ENCODE measurements at regions not wholly inside any gene's neighbourhood (a gene's known extent, or its start where the extent isn't known, plus 50 kb on each side); places are given as distances from the start of the nearest gene placed in this dataset.
A peak's percentile ranks its signal among the peaks of the same experiment; 100 is the strongest.

DNA sequence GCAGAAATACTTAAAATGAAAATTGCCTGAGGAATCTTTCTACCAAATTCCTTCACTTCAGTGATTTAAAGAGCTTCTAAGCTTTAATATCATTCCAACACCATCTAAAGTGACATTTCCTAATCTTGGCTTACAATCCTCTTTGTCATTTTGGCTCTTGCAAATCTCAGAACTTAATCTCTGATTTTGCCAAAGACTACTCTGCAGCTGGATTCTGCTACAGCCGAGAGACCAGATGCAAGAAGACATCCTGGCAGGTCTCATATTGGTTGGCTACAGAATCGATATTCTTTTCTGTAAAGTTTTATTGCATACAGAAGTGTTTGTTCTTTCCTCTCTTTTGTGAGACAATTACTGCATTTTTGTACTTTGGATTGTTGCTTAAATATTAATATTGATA is 716.5 kb upstream of the LRATD1 start:
- Histone ChIP-seq H3K4me1 (replicated peaks in 1 of 2) (no peaks in the 10 kb centered on the region), H3K4me3 (no peak overlapping the region), H3K27ac (no peak overlapping the region)
- 0 to 100% (median 80%) methylated on average over 1 to 2 of the region's 2 CpGs; no CpG with 5 or more reads in 1 of the 10 experiments for WGBS, 10 experiments
- in situ Hi-C loops (cut with MboI; ENCODE audit: low pct_unique_long_range_greater_than_20kb in 2 of 9, low sequenced_read_pairs in 9 of 9, unreplicated experiment in 9 of 9), result no loop called here
- no peak for ATAC-seq (replicated peaks in 6 of 8)

DNA sequence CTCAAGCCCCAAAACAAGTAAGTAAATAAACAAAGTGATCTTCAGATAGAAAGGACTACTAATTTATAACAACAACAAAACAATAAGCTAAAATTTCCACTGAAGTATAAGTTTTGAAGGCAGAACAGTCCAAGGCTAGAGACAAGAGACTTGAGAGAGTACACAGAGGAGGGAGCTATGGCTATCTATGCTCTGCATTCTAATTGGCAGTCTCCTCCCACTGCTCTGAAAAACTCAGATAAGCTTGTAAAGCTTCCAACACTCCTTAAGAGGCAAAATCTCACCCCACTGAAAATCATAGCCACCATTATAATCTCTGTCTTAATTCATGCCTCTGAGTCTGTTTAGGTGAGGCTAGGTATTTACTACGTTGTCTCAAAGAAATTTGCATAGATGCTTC is 714.6 kb upstream of the LRATD1 start:
- Histone ChIP-seq H3K4me1 (replicated peaks in 1 of 2) (no peaks in the 10 kb centered on the region), H3K4me3 (no peak overlapping the region), H3K27ac (no peak overlapping the region)
- ATAC-seq (replicated peaks in 6 of 8), result peak in 1 of 8 experiments; percentile 65
- 0 to 100% (median 100%) methylated on average over 1 of the region's 1 CpG; no CpG with 5 or more reads in 5 of the 10 experiments for WGBS, 10 experiments
- in situ Hi-C loops (cut with MboI; ENCODE audit: low pct_unique_long_range_greater_than_20kb in 2 of 9, low sequenced_read_pairs in 9 of 9, unreplicated experiment in 9 of 9), result no loop called here

DNA sequence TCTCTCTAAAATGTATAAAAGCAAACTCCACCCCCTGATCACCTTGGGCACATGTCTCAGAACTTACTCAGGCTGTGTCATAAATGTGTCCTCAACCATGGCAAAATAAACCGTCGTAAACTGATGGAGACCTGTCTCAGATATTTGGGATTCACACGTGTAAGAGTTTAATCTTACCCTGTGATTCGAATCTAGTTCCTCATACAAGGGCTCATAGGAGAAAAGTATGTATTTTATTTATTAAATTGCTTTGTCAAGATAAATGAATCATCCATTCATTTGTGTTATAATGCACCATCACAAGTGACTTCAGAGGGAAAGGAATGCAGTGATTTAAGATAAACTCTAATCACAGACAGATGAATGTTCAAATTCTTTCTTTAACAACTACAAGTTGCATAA is 712.5 kb upstream of the LRATD1 start:
- in situ Hi-C loops (cut with MboI; ENCODE audit: low pct_unique_long_range_greater_than_20kb in 2 of 9, low sequenced_read_pairs in 9 of 9, unreplicated experiment in 9 of 9), result no loop called here
- ATAC-seq (replicated peaks in 6 of 8), result no peak
- Histone ChIP-seq H3K4me3 (no peak overlapping the region), H3K27ac (no peak overlapping the region), H3K4me1 (replicated peaks in 1 of 2) (no peaks in the 10 kb centered on the region)
- WGBS, 10 experiments, result 5 to 93% (median 72%) methylated on average over 2 to 4 of the region's 4 CpGs; no CpG with 5 or more reads in 3 of the 10 experiments

DNA sequence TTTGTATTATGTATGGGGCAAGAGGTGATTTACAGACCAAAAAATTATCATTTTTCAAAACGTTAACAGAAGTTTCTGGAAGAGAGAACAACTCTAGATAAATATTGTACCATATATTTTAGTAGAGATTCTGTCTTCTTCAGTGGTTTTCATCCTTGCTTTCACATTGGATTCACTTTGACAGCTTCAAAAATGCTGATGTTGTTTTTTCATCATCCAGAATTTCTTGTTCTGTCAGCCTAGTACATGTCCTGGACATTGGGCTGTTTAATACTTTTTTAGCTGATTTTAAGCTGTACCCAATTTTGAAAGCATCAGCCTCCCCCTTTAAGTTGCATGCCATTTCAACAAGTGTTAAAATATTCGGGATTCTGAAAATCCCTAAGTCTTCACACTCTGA is 711.3 kb upstream of the LRATD1 start:
- WGBS, 10 experiments, result 0 to 88% (median 65%) methylated on average over 2 of the region's 2 CpGs; no CpG with 5 or more reads in 1 of the 10 experiments
- H3K4me1 ChIP-seq (replicated peaks in 1 of 2), result no peaks in the 10 kb centered on the region
- ATAC-seq (replicated peaks in 6 of 8), result no peak
- in situ Hi-C loops (cut with MboI; ENCODE audit: low pct_unique_long_range_greater_than_20kb in 2 of 9, low sequenced_read_pairs in 9 of 9, unreplicated experiment in 9 of 9), result no loop called here
- no peak overlapping the region for H3K4me3 ChIP-seq
- H3K27ac ChIP-seq, result no peak overlapping the region

DNA sequence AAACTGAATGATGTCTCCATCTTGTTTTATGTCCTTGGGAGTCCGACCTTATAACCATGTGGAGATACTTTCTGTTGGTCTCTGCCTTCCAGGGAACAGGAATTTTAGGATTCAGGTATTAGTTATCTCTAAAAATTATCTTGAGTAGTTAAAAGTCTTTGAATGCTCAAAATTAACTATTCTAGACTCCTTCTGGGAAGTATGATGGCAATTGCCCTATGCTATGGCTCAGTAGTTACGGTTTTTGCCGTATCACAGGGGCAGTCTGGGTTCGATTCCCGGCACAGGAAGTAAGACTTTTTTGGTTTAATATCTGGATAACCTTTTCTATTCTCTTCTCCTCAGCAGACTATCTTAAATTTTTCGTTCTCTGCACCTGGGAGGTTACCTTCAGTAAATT is 708.7 kb upstream of the LRATD1 start:
- H3K27ac ChIP-seq, result no peak overlapping the region
- in situ Hi-C loops (cut with MboI; ENCODE audit: low pct_unique_long_range_greater_than_20kb in 2 of 9, low sequenced_read_pairs in 9 of 9, unreplicated experiment in 9 of 9), result no loop called here
- 0 to 88% (median 56%) methylated on average over 1 to 6 of the region's 6 CpGs; no CpG with 5 or more reads in 1 of the 10 experiments for WGBS, 10 experiments
- no peak overlapping the region for H3K4me3 ChIP-seq
- ATAC-seq (replicated peaks in 6 of 8), result no peak
- H3K4me1 ChIP-seq (replicated peaks in 1 of 2), result no peaks in the 10 kb centered on the region

- Histone ChIP-seq H3K4me3 (no peak overlapping the region), H3K4me1 (replicated peaks in 1 of 2) (no peaks in the 10 kb centered on the region), H3K27ac (no peak overlapping the region)
- WGBS, 10 experiments, result 0 to 100% (median 94%) methylated on average over 1 to 2 of the region's 2 CpGs
- in situ Hi-C loops (cut with MboI; ENCODE audit: low pct_unique_long_range_greater_than_20kb in 2 of 9, low sequenced_read_pairs in 9 of 9, unreplicated experiment in 9 of 9), result no loop called here
- ATAC-seq (replicated peaks in 6 of 8), result no peak
These were observed 690.4 kb upstream of the LRATD1 start for GRCh38 chr2:13942111-13942510.

DNA sequence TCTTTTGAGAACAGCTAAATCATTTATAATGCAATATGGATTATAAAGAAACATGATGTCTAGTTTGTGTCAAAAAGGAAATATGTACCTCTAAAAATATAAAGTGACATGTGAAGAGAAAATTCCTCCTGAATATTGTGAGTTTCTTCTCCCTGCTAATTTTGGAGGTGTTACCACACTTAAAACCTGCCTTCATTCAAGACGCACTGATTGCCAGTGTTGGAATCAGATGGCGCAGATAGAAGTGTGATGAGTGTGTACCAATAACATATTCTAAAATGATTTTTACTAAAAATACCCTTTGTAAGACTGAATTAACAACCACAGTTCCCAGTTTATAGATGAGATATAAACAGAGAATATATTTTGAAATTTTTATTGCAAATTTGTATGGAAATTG is 681.8 kb upstream of the LRATD1 start:
- no peaks in the 10 kb centered on the region for H3K4me1 ChIP-seq (replicated peaks in 1 of 2)
- in situ Hi-C loops (cut with MboI; ENCODE audit: low pct_unique_long_range_greater_than_20kb in 2 of 9, low sequenced_read_pairs in 9 of 9, unreplicated experiment in 9 of 9), result no loop called here
- ATAC-seq (replicated peaks in 6 of 8), result no peak
- WGBS, 10 experiments, result 57 to 100% (median 100%) methylated on average over 1 to 2 of the region's 2 CpGs; no CpG with 5 or more reads in 2 of the 10 experiments
- no peak overlapping the region for H3K4me3 ChIP-seq
- no peak overlapping the region for H3K27ac ChIP-seq

DNA sequence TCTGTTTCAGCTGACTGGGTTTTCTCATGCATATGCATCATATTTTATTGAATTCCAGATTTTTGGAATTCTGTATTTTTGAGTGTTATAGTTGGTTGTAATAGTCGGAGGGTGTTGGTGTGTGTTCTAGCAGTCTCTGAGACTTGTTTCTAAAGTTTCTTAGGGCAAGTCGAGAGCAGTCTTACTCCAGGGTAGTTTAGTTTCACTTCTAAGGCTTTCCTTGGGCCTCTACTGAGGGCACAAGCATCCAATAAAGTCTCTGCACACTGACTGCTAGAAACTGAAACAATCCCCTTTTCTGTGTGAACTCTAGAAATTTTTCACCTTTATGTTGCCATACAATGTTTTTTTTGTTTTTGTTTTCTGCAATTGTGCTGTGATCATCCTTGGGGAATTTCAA is 663.7 kb upstream of the LRATD1 start:
- H3K4me3 ChIP-seq, result no peak overlapping the region
- H3K27ac ChIP-seq, result no peak overlapping the region
- H3K4me1 ChIP-seq (replicated peaks in 1 of 2), result peaks cover 0 to 2% of the 10 kb centered on the region in 2 donors
- in situ Hi-C loops (cut with MboI; ENCODE audit: low pct_unique_long_range_greater_than_20kb in 2 of 9, low sequenced_read_pairs in 9 of 9, unreplicated experiment in 9 of 9), result no loop called here
- ATAC-seq (replicated peaks in 6 of 8), result peak in 1 of 8 experiments; percentile 26
- WGBS, 10 experiments, result 29 to 90% (median 71%) methylated on average over 1 to 2 of the region's 2 CpGs; no CpG with 5 or more reads in 1 of the 10 experiments

DNA sequence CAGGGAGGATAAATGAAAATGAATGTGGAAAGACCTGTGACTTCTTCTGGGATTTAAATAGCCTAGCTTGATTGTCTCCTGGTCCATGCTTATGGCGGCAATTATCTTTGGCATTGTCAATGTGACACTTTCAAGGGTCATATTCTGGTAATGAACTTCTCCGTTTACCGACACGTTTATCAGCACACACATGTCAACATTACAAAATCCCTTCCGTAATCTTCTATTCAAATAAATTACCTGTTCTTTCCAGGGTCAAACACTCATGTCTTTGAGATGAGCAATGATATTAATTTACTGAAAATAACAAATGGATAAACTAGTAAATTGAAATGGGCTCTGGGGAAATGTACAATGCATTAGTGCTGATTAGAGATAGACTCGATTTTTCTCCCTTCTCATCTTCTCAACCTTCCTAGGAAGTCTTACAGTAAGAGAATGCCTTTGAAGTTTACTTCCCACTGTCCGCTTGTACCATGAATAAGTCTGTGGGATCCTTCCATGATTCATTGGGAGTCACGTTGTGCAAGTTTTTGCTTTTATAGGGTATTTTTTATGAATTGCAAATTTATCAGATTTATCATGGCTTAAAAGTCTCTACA is 646.3 kb upstream of the LRATD1 start:
- Histone ChIP-seq H3K27ac (no peak overlapping the region), H3K4me3 (no peak overlapping the region), H3K4me1 (replicated peaks in 1 of 2) (no peaks in the 10 kb centered on the region)
- 0 to 90% (median 65%) methylated on average over 2 to 8 of the region's 8 CpGs for WGBS, 10 experiments
- peak in 5 of 8 experiments; percentile 56 to 93 (median 66) for ATAC-seq (replicated peaks in 6 of 8)
- in situ Hi-C loops (cut with MboI; ENCODE audit: low pct_unique_long_range_greater_than_20kb in 2 of 9, low sequenced_read_pairs in 9 of 9, unreplicated experiment in 9 of 9), result no loop called here

- in situ Hi-C loops (cut with MboI; ENCODE audit: low pct_unique_long_range_greater_than_20kb in 2 of 9, low sequenced_read_pairs in 9 of 9, unreplicated experiment in 9 of 9), result no loop called here
- peak in 2 of 8 experiments; percentile 38 to 45 for ATAC-seq (replicated peaks in 6 of 8)
- Histone ChIP-seq H3K4me1 (replicated peaks in 1 of 2) (no peaks in the 10 kb centered on the region), H3K4me3 (no peak overlapping the region), H3K27ac (no peak overlapping the region)
These were observed 636.0 kb upstream of the LRATD1 start for GRCh38 chr2:13996527-13996926.

DNA sequence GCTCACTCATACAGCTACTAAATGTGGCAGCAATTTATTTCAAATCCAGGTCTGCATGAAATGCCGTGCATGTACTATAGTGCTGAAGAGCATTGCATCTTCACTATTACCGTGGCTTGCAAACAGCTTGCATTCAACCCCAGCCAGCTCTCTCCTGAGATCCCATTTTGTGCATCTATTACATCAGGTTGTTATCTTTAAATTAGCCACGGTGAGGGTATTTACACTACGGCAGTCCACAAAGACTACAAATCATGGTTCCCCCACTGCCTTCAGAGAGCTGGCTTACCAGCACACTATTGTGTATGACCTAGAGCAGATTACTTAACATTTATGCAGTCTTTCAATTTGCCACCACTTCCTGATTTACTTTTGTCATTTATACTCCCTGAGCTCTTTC is 621.3 kb upstream of the LRATD1 start:
- Histone ChIP-seq H3K4me1 (replicated peaks in 1 of 2) (no peaks in the 10 kb centered on the region), H3K4me3 (no peak overlapping the region), H3K27ac (no peak overlapping the region)
- in situ Hi-C loops (cut with MboI; ENCODE audit: low pct_unique_long_range_greater_than_20kb in 2 of 9, low sequenced_read_pairs in 9 of 9, unreplicated experiment in 9 of 9), result no loop called here
- ATAC-seq (replicated peaks in 6 of 8), result peak in 5 of 8 experiments; percentile 93 to 99 (median 97)
- 33 to 80% (median 49%) methylated on average over 1 to 4 of the region's 4 CpGs; no CpG with 5 or more reads in 2 of the 10 experiments for whole genome bisulfite sequencing, 10 experiments

DNA sequence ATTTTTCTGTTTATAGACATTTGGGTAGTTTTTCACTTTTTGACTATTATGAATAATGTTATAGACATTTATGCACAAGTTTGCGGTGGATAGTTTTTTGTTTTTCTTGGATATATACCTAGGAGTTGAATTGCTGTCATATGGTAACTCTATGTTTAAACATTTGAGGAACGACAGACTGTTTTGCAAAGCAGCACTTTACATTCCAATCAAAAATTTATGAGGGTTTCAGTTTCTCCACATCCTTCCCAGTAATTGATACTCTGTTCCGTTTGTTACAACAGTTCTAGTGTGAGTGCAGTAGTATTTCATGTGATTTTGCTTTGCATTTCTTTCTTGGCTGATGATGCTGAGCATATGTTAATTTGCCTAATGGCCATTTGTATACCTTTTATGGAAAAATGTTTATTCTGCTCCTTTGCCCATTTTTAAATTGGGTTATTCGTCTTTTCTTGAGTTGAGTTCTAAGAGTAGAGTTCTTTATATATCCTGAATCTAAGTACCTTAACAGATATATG is 617.3 kb upstream of the LRATD1 start:
- H3K27ac ChIP-seq, result no peak overlapping the region
- peak in 1 of 8 experiments; percentile 16 for ATAC-seq (replicated peaks in 6 of 8)
- WGBS, 10 experiments, result 7 to 89% (median 72%) methylated on average over 3 to 4 of the region's 4 CpGs
- H3K4me3 ChIP-seq, result no peak overlapping the region
- no peaks in the 10 kb centered on the region for H3K4me1 ChIP-seq (replicated peaks in 1 of 2)
- in situ Hi-C loops (cut with MboI; ENCODE audit: low pct_unique_long_range_greater_than_20kb in 2 of 9, low sequenced_read_pairs in 9 of 9, unreplicated experiment in 9 of 9), result no loop called here

DNA sequence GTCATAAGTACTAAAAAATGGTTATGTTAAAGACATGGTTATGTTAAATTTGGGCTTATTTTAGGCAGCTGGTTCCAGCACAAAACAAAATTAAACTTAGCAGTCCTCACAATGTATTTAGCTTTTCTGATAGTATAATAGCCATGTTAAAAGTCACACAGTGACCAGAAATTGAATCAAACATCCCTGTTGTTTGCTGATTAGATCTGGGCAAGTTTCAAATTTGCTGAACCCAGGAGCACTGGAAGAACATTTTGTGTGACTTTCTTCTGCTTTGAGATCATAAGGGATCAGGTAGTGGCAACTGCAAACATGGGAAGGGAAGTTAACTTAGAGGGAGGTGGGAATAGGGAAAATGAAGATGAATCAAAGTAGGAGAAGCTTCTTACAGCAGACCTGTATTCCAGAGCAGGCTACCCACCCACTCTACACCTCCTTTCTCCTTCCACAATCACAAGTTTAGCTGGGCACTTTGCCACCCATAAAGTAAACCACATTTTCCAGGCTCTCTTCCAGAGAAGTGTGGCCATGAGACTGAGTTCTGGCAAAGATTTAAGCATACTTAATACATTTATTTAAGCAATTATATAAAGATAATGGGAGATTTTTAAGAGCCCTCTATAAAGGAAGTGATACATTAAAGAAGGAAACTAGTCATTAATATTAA is 616.1 kb upstream of the LRATD1 start:
- Histone ChIP-seq H3K4me1 (replicated peaks in 1 of 2) (no peaks in the 10 kb centered on the region), H3K27ac (no peak overlapping the region), H3K4me3 (no peak overlapping the region)
- in situ Hi-C loops (cut with MboI; ENCODE audit: low pct_unique_long_range_greater_than_20kb in 2 of 9, low sequenced_read_pairs in 9 of 9, unreplicated experiment in 9 of 9), result no loop called here
- peak in 3 of 8 experiments; percentile 27 to 43 (median 41) for ATAC-seq (replicated peaks in 6 of 8)

DNA sequence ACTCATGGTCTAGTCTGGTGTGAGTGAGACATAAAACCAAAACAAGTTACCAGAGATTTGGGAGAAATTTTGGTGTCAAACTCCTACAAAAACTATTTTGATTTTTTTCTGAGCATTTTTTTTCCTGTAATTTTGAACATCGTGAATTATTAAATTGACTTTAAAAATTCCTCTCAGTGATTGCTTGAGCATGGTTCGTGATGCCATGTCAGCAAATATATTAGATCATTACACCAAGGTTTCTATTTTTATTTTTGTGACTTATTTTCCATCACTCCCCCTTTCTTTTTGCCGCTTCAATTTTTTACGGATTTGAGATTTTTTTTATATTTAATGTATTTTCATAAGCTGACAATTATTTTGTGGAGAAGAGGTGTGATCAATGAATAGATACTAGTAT is 613.9 kb upstream of the LRATD1 start:
- Histone ChIP-seq H3K4me1 (replicated peaks in 1 of 2) (no peaks in the 10 kb centered on the region), H3K4me3 (no peak overlapping the region), H3K27ac (no peak overlapping the region)
- 38 to 96% (median 84%) methylated on average over 3 to 4 of the region's 4 CpGs for WGBS, 10 experiments
- in situ Hi-C loops (cut with MboI; ENCODE audit: low pct_unique_long_range_greater_than_20kb in 2 of 9, low sequenced_read_pairs in 9 of 9, unreplicated experiment in 9 of 9), result no loop called here
- ATAC-seq (replicated peaks in 6 of 8), result no peak
